CD4-positive, alpha-beta T cell treated with Interleukin-12 subunit alpha and Interleukin-12 subunit beta, for 1 hour (primary cell): ENCODE measurements at regions not wholly inside any gene's neighbourhood (a gene's known extent, or its start where the extent isn't known, plus 50 kb on each side); places are given as distances from the start of the nearest gene placed in this dataset.
A peak's percentile ranks its signal among the peaks of the same experiment; 100 is the strongest.
"Not testable (repeated sequence)": the region's sequence is repeated elsewhere in the genome, so short reads cannot be mapped to it uniquely, and the experiment has no call there.

Source experiments
- DNase-seq: peaks from one replicate; pipeline ENCODE4 v3.0.0-alpha.2; 2020

DNA sequence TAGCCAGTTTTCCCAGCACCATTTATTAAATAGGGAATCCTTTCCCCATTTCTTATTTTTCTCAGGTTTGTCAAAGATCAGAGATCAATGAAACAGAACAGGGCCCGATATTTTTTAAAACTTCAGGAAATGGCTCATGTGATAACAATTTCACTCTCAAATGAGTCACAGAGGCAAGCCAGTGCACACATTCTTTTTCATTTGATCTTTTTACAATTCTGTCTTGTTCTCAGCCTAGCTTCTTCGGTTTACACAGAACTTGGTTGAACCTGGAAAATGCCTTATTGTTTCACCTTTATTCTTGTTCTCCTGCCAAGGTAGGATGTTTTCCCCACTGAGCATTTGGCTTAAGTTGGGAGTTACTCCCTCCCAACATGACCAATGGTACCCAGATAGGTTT is 258.9 kb downstream of the COL12A1 start:
- no peak for DNase-seq

DNA sequence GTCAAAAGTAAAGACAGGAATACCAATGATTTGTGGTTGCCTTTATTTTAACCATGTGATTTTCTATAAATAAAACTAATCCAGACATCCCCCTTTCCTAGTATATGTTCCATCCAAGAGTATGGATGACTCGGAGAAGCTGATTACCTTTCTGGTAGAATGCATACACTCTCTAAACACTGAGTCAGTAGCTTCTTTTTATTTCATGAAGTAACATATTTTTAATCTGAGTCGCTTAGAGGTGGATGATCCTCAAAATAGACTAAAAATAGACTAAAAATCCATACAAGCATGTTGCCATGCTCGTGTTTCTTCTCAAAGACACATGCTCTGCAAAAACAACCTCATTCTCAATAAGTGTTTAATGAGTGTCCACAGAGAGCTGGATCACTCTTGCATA is 263.7 kb downstream of the COL12A1 start:
- DNase-seq: no peak

- no peak for DNase-seq
These were observed 264.4 kb downstream of the COL12A1 start for GRCh38 chr6:74941424-74941823.

DNA sequence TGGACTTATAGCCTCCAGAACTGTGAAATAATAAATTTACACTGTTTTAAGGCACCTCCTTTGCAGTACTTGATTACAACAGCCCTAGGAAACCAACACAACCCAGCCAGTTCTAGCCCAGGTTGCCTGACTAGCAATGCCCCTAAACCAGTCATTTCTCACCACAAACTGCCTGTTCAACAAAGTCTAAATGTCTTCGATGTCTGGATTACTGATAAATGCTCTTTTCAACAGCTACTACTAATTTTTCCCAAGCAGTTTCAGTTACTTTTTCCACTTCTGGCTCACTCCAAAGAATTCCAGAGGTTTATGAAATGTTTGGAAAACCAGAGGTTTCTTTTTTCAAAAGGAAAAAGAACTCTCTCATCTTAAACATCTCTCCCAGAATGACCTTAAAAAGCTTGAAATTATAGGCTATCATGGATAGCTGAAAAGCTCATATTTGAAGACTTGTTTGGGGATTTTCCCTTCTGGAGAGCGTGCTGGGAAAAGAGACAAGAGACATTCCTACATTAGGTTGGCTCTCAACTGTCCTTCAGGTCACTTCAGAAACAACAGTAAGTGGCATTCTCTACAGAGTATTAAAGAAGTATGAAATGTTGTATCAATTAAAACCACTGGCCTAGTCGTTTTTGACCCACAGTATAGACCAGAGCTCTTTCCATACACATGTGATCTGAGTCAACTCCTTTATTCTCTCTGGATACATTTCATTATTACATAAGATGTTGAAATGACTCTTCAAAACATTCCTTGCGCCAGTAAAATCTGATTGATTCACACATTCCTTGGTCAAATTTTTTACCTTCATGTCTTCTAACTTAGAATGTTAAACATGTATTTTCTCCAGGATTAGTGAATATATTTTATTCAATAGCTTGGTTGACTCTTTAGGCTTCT is 265.9 kb downstream of the COL12A1 start:
- DNase-seq: no peak

DNA sequence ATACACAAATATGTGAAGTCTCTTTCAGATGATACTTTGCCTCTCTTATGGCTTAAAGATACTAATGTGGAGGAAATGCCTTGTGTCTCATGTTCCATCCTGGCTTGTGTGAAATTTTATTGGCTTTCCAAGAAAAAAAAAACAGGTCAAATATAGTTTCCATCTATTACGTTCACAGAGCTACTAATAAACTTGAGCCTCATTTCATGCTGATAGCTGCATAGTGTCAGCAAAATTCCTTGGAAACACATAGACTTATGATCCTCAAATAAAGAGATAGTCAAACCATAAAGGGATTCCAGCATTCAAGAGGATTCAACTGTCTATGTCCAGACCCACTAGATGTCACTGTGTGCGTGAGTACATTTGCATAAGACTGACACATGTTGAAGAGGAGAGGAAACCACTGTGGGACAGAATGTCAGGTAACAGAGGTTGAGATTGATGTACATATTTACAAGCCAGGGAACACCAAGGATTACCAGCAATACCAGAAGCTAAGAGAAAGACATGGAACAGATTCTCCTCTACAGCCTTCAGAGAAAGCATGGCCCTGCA is 266.6 kb downstream of the COL12A1 start:
- no peak for DNase-seq

DNA sequence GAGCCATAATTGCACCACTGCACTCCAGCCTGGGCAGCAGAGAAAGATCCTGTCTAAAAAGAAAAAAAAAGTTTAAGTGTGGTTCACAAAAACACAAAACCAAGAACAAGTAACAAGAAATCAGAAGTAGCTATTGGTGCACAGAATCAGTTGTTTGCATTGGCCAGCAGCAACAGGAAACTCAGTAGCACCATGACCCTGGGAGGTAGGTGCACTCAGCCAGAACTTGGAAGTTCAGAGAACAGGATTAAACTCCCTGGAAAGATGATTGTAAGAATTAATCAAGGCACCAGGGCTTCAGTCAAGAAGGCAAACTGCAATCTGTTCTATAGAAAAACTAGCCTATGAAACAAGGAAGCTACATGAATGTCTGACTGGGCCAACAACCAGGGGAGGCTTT is 267.9 kb downstream of the COL12A1 start:
- no peak for DNase-seq

GRCh38 chr6:74936886-74937285 is 269.0 kb downstream of the COL12A1 start:
- DNase-seq: no peak

- DNase-seq: no peak
These were observed 273.5 kb downstream of the COL12A1 start for GRCh38 chr6:74932232-74932888.

DNA sequence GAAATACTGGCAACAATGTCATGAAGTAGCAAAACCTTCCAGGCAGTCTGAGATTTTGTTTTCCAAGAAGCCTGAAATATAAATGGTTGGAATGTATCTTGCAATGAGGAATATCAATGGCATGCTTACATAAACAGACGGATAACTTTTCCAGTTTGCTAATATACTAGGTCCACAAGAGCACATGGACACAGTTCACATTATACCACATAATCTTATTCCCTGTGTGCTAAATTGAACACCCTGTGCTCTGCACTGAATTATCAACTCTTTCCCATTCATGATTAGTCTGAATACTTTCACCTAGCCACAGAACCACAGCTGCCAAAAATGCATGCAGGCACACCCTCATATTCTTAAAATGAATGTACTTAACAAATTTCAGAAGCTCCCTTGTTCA is 274.3 kb downstream of the COL12A1 start:
- DNase-seq: no peak

DNA sequence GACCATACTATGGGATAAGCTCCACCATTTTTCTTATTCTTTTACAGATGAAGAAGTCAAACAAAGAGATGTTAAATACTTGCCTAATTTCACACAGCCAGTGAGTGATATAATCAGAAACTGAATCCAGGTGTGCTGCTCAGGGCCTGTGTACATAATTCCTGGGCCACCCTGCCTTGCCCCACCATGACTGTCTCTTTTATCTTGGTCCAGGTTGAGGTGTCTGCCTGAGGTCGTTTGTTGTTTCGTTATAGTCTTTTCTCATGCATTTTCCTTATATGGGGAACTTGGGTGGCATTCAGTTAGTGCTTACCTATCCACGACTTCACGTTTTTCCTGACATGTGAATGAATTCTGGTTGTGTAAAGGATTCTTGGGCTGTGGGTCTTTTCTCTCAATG is 277.6 kb downstream of the COL12A1 start:
- no peak for DNase-seq

- no peak for DNase-seq
These were observed 278.6 kb downstream of the COL12A1 start for GRCh38 chr6:74927299-74927698.

DNA sequence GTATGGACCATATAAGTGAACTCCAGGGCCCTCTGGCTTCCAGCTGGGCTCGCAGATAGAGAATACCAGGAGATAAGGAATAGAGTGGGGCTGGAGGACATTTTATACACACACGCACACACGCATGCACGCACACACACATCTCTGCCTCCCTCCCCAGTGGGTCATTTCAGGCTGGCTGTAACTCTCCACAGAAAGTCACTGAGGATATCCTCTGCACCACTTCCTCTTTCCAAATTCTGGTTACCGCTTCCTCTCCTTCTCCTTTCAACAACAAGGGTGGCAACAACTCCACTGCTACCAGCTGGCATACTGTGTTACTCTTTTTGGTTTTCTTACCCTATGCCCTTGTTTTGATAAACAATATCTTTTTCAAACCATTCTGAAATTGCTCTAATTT is 280.2 kb downstream of the COL12A1 start:
- DNase-seq: peak; percentile 1

DNA sequence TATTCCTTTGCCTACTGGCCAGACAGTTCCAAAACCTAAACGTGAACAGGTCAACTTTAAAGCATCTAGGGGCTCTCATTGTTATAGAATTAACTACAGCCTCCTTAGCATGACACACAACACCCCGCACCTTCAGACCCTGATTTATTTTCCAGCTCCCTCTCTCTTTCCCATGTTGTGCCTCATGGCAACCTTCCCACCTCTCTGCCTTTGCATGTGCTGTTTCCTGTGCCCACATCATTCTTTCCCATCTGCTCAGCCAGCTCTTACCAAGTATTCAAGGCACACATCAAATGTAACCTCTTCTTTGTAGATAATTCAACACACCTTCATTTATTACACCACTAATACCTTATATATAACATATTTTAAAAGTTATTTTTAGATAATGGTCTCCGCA is 291.0 kb downstream of the COL12A1 start:
- no peak for DNase-seq

GRCh38 chr6:74912234-74912633 is 293.6 kb downstream of the COL12A1 start:
- DNase-seq: no peak

DNA sequence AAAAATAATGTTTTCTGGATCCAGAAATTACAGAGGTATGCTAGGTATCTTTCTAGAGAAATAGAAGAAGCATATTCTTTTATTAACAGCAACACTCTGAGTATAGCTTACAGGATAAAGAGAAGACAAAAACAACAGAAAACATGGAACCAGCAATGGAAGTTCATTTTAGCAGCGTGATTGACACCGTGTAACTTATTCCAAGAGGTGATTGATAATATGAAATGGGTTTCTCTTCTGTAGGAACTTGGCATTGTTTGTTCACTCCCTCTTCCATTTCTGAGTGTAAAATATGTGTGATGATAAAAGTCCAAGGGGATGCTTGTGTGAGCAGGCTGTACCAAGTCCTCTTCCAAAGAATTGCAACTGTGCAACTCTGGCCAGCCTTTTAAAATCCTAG is 303.0 kb downstream of the COL12A1 start:
- DNase-seq: no peak

GRCh38 chr6:74902089-74902488 is 303.8 kb downstream of the COL12A1 start:
- no peak for DNase-seq

GRCh38 chr6:74901576-74901975 is 304.3 kb downstream of the COL12A1 start:
- no peak for DNase-seq

GRCh38 chr6:74899416-74899815 is 306.4 kb downstream of the COL12A1 start:
- no peak for DNase-seq

DNA sequence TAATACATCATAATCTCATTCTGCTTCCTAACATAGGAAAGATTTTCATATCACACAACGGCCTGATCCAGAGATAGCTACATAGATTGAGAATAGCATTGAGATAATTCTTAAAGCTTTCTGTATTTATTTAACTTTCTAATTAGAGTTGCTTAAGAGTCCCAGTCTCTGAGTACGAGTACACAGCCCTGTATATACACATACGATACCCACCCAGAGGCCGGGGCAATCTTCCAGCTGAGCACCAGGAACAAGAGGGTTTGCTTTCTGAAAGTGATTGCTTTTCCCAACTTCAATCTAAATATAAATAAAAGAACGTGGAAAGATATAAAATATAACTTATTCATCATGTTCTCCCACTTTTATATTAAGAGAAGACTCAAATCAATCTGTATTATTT is 313.8 kb downstream of the COL12A1 start:
- no peak for DNase-seq

DNA sequence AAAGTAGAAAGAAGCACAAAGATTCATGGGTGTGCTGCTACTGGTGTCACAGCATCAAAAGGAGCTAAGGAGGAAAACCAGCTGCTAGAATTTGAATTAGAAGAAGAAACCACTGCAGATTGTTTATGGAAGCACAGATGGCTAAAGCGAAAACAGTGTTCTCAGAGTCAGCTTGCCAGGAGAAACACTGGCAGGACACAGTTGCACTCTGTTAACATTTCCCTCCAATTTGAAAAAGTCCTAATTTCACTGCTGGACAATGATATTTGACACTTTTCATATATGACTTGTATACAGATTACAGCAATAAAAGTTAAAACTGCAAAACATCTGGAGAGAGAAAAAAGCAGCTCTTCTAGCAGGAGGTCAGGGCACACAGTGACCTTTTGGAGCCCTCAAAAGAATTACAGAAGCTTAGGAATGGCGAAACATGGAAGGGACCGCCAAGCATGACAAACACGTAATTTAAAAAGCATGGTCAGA is 314.5 kb downstream of the COL12A1 start:
- DNase-seq: no peak

GRCh38 chr6:74889635-74890034 is 316.2 kb downstream of the COL12A1 start:
- DNase-seq: no peak

DNA sequence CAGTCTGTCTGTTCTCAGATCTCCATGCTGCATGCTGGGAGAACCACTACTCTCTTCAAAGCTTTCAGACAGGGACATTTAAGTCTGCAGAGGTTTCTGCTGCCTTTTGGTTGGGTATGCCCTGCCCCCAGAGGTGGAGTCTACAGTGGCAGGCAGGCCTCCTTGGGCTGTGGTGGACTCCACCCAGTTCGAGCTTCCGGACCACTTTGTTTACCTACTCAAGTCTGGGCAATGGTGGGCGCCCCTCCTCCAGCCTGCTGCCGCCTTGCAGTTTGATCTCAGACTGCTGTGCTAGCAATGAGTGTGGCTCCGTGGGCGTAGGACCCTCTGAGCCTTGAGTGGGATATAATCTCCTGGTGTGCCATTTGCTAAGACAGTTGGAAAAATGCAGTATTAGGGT is 317.1 kb downstream of the COL12A1 start:
- not testable (repeated sequence) for DNase-seq

GRCh38 chr6:74879976-74880375 is 325.9 kb downstream of the COL12A1 start:
- no peak for DNase-seq

DNA sequence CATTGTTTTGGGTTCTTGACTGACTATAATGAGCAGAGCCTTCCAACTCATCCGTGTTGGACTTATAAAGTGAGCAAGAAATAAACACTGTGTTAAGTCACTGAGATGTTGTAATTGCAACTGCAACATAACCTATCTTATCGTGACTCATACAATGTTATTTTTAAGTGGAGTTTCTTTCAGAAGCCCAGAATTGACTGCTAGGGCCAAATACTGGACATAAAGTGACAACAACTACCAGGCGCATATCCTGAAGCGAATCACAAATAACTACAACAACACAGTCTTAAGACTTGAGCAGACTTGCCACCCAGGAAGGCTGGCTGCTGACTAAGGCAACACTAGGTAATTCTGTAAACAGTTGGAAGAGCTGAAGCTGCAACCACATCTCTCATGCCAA is 326.6 kb downstream of the COL12A1 start:
- DNase-seq: no peak
